ENCODE measurements at regions not wholly inside any gene's neighbourhood (a gene's known extent, or its start where the extent isn't known, plus 50 kb on each side); places are given as distances from the start of the nearest gene placed in this dataset.

DNA sequence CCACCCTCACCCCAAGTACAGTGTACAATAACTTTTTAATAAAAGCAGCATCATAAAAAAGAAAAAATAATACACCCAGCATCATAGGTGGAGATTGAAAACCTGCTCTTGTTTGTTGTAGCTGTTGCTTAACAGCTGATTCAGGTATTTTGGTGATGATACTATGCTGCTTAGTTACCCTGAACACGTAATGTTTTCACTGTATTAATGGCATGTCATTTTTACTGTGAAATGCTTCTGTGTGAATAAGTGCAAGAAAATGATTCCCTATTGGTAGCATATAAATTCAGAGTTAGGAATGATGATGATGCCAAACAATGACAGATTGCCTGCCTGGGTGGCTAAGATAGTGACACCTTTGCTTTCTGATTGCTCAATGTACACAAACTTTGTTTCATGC is 405.7 kb downstream of the HDGFL1 start:
- TF ChIP-seq, protein P1, sequence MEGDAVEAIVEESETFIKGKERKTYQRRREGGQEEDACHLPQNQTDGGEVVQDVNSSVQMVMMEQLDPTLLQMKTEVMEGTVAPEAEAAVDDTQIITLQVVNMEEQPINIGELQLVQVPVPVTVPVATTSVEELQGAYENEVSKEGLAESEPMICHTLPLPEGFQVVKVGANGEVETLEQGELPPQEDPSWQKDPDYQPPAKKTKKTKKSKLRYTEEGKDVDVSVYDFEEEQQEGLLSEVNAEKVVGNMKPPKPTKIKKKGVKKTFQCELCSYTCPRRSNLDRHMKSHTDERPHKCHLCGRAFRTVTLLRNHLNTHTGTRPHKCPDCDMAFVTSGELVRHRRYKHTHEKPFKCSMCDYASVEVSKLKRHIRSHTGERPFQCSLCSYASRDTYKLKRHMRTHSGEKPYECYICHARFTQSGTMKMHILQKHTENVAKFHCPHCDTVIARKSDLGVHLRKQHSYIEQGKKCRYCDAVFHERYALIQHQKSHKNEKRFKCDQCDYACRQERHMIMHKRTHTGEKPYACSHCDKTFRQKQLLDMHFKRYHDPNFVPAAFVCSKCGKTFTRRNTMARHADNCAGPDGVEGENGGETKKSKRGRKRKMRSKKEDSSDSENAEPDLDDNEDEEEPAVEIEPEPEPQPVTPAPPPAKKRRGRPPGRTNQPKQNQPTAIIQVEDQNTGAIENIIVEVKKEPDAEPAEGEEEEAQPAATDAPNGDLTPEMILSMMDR (IDR thresholded peaks at IDR 0.05) = no peak
- no peak for TF ChIP-seq POLR2A (IDR thresholded peaks at IDR 0.05)
